HFFc6 (cell line): ENCODE measurements at regions not wholly inside any gene's neighbourhood (a gene's known extent, or its start where the extent isn't known, plus 50 kb on each side); places are given as distances from the start of the nearest gene placed in this dataset.
"Not testable (repeated sequence)": the region's sequence is repeated elsewhere in the genome, so short reads cannot be mapped to it uniquely, and the experiment has no call there.

Experiments used
- DNase-seq: peaks from one replicate; pipeline ENCODE4 v3.0.0-alpha.2; 2018
- H3K27ac Mint-ChIP-seq: 2 replicates; pipeline ENCODE4 v1.8.0; 2020; ENCODE audit warnings: mild to moderate bottlenecking, mixed read lengths
- H3K27me3 Mint-ChIP-seq: 2 replicates; pipeline ENCODE4 v1.8.0; 2021; ENCODE audit warnings: mild to moderate bottlenecking, moderate library complexity, mixed read lengths; ENCODE audit not compliant: insufficient read depth
- H3K36me3 Mint-ChIP-seq: 2 replicates; pipeline ENCODE4 v1.8.0; 2021; ENCODE audit warnings: low read depth, mixed read lengths
- H3K4me1 Mint-ChIP-seq: 2 replicates; pipeline ENCODE4 v1.8.0; 2020; ENCODE audit warnings: low read depth, mixed read lengths
- H3K4me3 Mint-ChIP-seq: 2 replicates; pipeline ENCODE4 v1.8.0; 2020; ENCODE audit warnings: mild to moderate bottlenecking, moderate library complexity, mixed read lengths
- H3K9me3 Mint-ChIP-seq: 2 replicates; pipeline ENCODE4 v1.8.0; 2020; ENCODE audit warnings: mild to moderate bottlenecking, mixed read lengths
- TF ChIP-seq, protein P1 (sequence below): fragments of 200-600 bp; sonication (generic); IDR thresholded peaks from 2 replicates; pipeline ENCODE4 v1.5.0; 2021; ENCODE audit warnings: antibody characterized with exemption, mild to moderate bottlenecking

DNA sequence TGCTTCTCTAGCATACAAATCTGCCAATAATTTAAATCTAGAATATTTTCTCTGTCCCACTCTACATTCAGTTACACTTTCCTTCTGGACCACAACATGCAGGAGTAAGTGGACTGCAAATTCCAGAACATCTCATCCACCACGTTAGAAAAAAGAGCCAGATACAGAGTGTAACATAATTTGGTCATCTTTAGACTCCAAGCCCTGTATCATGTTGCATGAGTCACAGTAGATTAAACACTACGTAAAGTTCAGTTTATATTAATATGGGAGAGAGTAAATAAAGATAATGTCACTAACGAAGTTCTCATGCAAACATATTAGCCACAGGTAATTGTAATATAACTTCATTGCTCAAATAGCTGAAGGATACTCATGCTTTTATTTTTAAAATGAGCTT is 327.0 kb downstream of the C6orf118 start:
- no peaks in the 10 kb centered on the region for H3K27me3 Mint-ChIP-seq
- no peak overlapping the region for H3K27ac Mint-ChIP-seq
- H3K36me3 Mint-ChIP-seq = no peaks in the 10 kb centered on the region
- no peak for DNase-seq
- TF ChIP-seq, protein P1, sequence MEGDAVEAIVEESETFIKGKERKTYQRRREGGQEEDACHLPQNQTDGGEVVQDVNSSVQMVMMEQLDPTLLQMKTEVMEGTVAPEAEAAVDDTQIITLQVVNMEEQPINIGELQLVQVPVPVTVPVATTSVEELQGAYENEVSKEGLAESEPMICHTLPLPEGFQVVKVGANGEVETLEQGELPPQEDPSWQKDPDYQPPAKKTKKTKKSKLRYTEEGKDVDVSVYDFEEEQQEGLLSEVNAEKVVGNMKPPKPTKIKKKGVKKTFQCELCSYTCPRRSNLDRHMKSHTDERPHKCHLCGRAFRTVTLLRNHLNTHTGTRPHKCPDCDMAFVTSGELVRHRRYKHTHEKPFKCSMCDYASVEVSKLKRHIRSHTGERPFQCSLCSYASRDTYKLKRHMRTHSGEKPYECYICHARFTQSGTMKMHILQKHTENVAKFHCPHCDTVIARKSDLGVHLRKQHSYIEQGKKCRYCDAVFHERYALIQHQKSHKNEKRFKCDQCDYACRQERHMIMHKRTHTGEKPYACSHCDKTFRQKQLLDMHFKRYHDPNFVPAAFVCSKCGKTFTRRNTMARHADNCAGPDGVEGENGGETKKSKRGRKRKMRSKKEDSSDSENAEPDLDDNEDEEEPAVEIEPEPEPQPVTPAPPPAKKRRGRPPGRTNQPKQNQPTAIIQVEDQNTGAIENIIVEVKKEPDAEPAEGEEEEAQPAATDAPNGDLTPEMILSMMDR = no peak
- peaks cover 76% of the 10 kb centered on the region for H3K9me3 Mint-ChIP-seq
- H3K4me3 Mint-ChIP-seq = no peak overlapping the region
- no peaks in the 10 kb centered on the region for H3K4me1 Mint-ChIP-seq

DNA sequence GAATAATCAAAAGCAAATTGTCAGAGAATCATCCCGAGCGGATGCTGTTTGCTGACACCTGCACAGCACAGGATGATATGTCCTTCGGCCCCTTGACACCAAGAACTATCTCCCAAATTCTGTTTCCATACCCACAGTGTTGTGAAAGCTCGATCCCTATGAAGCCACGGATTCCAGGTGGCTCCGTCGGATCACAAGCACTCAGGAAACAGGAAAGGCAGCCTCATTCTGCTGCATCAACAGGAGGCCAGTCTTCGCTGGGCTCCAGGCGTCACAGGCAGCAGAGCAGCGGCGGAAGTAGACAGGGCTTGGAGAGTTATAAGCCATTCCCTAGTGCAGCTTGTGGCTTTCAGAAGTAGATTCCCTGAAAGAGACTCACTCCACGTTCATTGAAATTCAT is 342.3 kb downstream of the C6orf118 start:
- no peaks in the 10 kb centered on the region; the same call in 1 of the 2 replicates for H3K27me3 Mint-ChIP-seq
- TF ChIP-seq, protein P1 = no peak
- peaks cover 26% of the 10 kb centered on the region for H3K9me3 Mint-ChIP-seq

DNA sequence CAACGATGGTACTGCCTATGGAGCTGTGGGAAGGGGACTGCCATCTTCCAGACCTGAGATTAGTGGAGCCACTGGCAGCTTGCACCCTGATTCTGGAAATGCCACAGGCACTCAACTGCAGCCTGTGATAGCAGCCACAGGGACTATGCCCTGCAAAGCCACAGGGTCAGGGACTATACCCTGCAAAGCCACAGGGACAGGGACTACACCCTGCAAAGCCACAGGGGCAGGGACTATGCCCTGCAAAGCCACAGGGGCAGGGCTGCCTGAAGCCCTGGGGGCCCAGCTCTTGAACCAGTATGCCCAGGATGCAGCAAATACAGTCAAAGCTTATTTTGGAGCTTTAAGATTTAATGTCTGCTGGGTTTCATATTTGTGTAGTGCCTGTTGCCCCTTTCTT is 346.6 kb downstream of the C6orf118 start:
- Mint-ChIP-seq H3K4me3 (no peak overlapping the region), H3K27me3 (no peaks in the 10 kb centered on the region), H3K4me1 (no peaks in the 10 kb centered on the region), H3K36me3 (no peaks in the 10 kb centered on the region), H3K27ac (no peak overlapping the region), H3K9me3 (peaks cover 27% of the 10 kb centered on the region)
- TF ChIP-seq, protein P1 = no peak
- no peak for DNase-seq

More for the DNA sequence above, 342.3 kb downstream of the C6orf118 start:
- Mint-ChIP-seq H3K27ac (no peak overlapping the region), H3K4me1 (no peaks in the 10 kb centered on the region), H3K36me3 (no peaks in the 10 kb centered on the region), H3K4me3 (no peak overlapping the region)
- DNase-seq = no peak

DNA sequence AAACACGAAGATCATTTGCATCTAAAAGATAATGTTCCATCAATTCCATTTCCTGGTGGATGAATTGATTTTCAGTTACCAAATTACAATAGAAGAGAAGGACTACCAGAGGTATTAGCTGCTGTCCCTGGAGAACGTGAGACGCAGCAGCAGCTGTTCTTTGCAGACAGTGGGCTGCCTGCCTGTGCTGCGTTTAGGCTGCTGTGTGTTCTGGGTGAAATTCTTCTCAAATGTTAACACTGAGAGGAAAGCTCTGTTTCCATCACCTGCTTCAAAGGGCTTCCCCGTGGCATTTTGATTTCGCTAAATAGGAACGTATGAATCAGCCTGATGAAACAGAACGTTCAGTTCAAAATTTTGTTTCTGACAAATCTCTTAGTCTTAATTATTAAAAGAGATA is 362.2 kb downstream of the C6orf118 start:
- TF ChIP-seq, protein P1 = no peak
- Mint-ChIP-seq H3K27me3 (no peaks in the 10 kb centered on the region), H3K36me3 (no peaks in the 10 kb centered on the region), H3K4me1 (no peaks in the 10 kb centered on the region), H3K4me3 (no peak overlapping the region), H3K9me3 (peaks cover 28% of the 10 kb centered on the region), H3K27ac (no peak overlapping the region)
- no peak for DNase-seq

DNA sequence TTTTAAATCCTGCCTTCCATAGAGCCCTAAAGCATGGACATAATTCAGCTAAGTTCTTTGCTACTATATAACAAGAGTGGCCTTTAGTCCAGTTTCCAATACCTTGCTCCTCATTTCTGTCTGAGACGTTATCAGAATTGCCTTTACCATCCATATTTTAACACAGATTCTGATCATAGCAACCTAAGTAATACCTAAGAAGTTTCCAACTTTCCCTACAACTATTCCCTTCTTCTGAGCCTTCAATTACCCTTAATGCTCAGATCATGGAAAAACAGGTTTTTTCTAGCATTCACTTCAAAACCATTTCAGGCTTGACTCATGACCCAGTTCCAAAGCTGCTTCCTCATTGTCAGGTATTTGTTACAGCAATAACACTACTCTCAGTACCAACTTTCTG is 367.1 kb downstream of the C6orf118 start:
- no peak overlapping the region for H3K4me3 Mint-ChIP-seq
- DNase-seq = no peak
- 0 out of 2 replicates have a peak, but pooled peaks cover 1% of the 10 kb centered on the region for H3K27me3 Mint-ChIP-seq
- peaks cover 43% of the 10 kb centered on the region for H3K9me3 Mint-ChIP-seq
- H3K36me3 Mint-ChIP-seq = peaks cover 7% of the 10 kb centered on the region; the same call in 1 of the 2 replicates
- no peaks in the 10 kb centered on the region for H3K4me1 Mint-ChIP-seq
- no peak overlapping the region for H3K27ac Mint-ChIP-seq
- TF ChIP-seq, protein P1 = no peak

DNA sequence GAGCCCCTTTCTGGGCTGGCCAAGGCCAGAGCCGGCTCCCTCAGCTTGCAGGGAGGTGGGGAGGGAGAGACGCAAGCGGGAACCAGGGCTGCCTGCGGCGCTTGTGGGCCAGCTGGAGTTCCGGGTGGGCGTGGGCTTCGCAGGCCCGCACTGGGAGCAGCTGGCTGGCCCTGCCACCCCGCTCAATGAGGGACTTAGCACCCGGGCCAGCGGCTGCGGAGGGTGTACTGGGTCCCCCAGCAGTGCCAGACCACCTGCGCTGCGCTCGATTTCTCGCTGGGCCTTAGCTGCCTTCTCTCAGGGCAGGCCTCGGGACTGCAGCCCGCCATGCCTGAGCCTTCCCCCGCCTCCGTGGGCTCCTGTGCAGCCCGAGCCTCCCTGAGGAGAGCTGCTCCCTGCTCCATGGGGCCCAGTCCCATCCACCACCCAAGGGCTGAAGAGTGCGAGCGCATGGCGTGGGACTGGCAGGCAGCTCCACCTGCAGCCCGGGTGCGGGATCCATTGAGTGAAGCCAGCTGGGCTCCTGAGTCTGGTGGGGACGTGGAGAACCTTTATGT is 376.1 kb downstream of the C6orf118 start:
- H3K27ac Mint-ChIP-seq, H3K4me3 Mint-ChIP-seq, DNase-seq, H3K27me3 Mint-ChIP-seq, H3K4me1 Mint-ChIP-seq, H3K36me3 Mint-ChIP-seq: not testable (repeated sequence)
- H3K9me3 Mint-ChIP-seq = peaks cover 34% of the 10 kb centered on the region
